Stimulated activated CD8-positive, alpha-beta memory T cell treated with anti-CD3 and anti-CD28 coated beads, Interleukin-7, amount 100 ng/mL, for 4 hours (primary cell): ENCODE measurements at regions not wholly inside any gene's neighbourhood (a gene's known extent, or its start where the extent isn't known, plus 50 kb on each side); places are given as distances from the start of the nearest gene placed in this dataset.
"Not testable (repeated sequence)": the region's sequence is repeated elsewhere in the genome, so short reads cannot be mapped to it uniquely, and the experiment has no call there.

Experiments used
- DNase-seq, 2 donors: peaks; one replicate each; pipeline ENCODE4 v3.0.0-alpha.2; 2020; ENCODE audit warnings: low read depth in 2 of 2

DNA sequence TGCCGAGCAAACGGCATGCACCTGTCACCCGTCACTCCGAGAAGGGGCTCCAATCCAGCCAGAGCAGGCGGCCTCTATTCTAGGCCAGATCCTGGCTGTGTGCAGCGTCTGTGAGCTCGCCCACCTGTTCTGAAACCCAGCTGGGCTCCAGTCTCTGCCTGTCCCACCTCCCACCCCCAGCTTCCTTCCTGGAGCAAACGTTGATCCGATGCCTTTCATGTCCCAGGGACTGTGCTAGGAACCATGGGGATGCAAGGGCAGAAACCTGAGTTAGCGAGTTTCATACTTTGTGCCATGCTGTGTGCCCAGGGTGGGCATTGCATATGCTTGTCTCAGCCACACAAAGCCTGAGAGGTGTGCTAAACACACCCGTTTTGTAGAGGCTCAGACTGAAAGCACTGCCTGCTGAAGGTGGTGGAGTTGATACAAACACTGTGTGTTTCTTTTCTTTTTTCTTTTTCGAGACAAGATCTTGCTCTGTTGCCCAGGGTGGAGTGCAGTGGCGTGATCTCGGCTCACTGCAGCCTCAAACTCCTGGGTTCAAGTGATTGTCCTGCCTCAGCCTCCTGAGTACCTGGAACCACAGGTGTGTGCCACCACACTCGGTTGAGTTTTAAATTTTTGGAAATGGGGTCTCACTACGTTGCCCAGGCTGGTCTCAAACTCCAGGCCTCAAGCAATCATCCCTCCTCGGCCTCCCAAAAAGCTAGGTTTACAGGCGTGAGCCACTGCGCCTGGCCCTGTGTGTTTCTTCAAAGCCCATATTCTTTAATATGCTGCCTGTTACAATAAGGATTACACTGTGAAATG is 84.1 kb upstream of the MED13L start:
- DNase-seq = no peak

DNA sequence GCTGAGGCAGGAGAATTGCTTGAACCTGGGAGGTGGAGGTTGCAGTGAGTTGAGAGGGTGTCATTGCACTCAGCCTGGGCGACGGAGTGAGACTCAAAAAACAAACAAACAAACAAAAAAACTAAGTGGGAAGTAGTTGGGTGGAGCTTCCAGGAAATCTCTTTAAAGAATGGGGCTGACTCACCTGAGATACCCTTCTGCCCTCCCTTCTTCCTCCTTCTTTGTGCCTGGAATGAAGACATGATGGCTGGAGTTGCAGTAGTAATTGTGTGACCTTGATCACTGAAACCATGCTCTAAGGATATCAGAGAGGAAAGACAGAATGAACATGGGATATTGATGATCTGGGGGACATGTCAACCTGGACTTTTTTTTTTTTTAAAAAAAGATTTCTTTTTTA is 87.6 kb upstream of the MED13L start:
- no peak for DNase-seq

DNA sequence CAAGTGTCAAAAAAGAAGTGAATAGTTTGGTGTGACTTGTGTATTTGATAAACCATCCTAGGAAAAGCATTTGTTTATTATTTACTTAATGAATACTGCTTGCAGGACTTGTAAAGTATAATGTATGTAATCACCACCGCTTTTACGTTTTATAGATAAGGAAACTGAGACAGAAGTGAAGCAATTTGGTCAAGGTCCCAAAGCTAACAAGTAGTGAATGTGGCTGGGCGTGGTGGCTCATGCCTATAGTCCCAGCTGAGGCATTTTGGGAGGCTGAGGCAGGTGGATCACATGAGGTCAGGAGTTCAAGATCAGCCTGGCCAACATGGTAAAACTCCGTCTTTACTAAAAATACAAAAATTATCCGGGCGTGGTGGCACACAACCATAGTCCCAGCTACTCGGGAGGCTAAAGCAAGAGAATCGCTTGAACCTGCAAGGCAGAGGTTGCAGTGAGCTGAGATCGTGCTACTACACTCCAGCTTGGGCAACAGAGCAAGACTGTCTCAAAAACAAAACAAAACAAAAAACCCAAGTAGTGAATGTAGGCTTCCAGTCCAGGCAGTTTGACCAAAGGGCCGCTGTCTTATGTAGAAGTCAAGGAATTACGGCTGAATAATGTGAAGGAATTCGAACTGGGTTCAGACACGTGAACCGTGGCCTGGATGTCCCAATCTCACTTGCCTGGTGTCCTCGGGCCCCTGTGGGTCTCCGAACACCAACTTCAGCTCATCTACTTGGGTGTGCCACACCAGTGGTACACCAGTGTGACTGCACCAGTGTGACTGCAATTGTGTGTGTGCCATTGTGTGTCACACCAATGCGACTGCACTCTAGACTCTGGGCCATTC is 88.3 kb upstream of the MED13L start:
- no peak for DNase-seq

DNA sequence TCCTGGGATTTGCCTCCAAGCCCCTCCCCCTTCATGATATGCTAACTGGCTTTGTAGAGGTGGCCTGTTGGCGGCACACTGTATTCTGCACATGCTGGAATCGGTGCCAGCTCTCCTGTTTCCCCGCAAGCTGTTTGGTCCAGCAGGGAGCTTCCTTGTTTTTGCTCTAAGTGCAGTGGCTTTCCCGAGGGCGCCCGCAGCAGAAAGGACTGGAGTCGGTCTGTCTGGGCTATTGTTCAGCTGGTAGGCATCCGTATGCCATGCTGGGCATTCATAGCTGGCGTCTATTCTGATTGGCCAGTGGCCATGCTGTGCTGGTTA is 88.9 kb upstream of the MED13L start:
- DNase-seq = no peak

DNA sequence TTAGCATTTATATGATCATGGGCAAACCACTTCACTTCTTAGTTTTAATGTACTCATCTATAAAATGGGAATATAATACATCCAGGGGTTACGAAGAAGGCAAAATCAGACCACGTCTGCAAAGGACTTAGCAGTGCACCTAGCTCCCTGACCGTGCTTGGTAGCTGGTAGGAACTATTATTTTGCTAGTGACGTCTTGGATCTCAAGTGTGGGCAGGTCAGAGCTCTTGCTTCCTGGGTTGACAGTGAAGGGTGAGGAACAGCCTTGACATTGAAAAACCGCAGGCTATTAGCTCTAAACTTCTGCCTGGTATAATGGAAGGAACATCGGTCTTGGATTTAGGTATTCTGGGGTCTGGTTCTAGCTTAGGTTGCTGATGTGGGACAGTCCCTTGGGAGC is 89.3 kb upstream of the MED13L start:
- no peak for DNase-seq

DNA sequence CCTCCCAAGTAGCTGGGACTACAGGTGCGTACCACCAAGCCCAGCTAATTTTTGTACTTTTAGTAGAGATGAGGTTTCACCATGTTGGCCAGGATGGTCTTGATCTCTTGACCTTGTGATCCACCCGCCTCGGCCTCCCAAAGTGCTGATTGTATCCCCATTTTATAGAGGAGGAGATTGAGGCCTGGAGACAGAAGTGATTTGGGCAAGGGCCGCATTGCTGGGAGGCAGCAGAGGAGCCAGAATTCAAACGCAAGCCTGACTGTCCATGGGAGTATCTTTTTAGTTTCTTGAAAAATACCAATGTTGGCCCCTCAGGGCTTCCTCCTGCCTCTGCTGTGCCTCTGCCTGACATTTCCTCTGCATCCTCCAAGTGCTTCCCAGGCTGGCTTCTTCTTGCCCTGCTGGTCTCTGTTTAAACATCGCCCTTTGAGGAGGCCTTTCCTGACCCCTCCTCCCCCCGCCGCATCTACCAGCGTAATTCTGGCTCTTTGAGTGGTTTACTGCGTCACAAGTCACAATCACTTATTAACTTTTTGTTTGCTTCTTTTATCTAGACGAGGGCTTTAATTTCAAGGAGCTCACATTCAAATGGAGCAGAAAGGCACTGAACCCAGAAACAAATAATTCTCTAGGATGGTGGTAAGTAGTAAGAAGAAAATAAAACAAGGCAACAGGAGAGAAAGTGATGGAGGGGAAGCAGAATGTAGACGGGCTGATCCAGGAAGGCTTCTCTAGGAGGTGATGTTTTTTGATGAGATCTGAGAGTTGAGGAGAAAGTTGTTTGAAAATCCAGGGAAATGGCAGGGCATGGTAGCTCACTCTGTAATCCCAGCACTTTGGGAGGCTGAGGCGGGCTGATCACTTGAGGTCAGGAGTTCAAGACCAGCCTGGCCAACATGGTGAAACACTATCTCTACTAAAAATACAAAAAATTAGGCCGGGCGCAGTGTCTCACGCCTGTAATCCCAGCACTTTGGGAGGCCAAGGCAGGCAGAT is 91.0 kb upstream of the MED13L start:
- DNase-seq = no peak

DNA sequence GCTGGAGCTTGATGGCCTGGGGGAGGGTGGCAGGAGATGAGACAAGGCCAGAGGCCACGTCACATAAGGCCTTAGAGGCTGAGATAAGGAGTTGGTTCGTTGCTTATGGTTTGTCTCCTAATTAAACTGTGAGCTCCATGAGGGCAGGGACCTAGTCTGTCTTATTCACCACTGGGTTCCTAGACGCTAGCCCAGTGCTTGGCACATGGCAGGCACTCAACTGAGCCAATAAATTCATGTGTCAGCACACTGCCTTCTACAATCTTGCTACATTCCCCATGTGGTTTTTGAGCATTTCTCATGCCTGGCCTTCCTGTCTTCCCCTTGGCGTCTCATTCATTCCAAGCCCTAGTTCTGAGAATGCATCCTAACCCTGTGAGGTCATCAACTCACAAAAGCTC is 92.5 kb upstream of the MED13L start:
- no peak for DNase-seq

DNA sequence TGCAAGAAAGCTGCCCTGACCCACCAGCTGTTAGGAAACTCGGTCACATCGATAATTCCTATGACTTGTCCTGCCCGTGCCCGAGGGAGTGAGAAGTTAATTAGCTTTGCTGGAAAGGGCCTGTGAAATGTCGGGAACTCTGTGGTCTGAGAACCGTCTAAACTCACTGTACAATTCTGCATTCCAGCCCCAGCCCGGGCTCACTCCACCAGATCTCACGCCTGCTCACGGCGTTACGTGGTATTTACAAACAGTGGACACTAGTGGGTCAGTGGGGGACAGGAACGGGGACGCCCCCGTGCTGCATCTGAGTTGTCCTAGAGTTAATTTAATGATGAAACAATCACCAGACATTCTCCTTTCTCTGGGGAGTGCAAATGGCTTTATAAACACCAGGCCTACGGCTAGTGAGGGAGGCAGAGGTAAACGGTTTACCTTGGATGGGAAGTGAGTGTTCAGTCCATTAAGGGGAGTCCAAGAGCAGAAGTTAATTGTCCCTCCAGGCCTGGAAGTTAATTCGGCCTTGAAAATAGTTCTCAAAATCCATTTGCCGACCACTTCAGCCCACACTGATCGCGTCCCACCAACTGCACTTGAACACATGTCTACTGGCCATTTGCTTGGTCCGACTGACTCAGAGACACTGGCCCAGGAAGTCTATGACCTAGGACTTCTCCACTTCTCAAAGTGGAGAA is 93.5 kb upstream of the MED13L start:
- no peak for DNase-seq

DNA sequence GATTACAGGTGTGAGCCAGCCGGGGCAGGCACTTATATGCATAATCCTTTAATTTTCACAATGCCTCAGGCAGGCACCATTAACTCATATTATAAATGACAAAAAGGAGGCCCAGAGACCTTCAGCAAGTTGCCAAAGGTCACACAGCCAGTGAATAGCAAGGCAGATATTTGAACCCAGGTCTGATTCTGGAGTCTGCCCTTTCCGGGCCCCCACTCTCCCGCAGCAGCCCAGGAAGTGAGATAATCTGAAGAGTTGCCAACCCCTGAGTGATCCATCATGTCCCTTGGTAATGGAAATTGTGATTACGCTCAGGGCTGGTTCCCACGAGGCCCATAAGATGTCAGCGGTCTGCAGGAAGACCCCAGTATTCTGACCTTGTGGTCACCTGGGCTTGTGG is 95.3 kb upstream of the MED13L start:
- DNase-seq = no peak

DNA sequence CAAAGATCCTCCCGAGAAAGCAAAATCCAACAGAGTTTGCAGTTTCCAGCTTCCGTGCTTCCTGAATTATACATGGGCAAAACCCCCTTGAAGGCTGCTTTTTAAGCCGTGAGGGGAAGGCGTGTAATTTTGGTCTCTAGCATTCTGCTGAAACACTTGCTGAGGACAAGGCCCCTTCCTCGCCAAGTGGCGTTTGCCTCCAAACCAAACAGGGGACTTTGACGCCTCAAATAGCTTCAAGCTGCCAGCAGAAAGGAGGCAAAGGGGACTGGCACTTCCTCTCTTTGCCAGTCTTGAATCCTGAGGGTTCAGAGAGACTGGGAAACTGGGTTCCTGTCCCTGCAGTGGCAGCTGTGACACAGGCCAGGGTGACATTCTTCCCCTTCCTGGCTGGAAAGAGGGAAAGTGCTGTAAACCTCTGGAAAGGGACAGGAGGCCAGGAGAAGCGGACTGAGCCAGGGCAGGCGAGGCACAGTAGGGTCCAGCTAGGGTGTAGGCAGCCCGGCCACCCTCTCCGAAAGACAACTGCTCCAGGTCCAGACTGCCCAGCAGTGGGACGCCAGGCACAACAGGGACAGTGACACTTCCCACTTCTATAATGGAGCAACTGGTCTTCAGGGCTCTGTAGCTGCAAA is 96.2 kb upstream of the MED13L start:
- DNase-seq = no peak

DNA sequence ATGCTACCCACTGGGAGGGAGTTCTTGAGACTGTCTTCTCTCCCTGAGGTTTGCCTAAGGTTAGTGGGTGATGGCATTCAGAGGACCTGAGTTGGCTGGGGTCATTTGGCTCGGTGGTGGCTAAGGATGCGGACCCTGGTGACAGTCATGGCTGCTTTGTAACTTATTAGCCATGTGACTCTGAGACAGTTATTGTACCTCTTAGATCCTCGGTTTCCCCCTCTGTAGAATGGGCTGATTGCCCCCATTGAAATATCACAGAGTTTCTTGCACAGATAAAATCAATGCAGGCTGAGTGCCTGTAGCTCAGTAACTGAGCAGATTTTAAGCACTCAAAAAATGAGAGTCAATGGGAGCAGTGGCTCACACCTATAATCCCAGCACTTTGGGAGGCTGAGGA is 96.7 kb upstream of the MED13L start:
- DNase-seq = no peak

DNA sequence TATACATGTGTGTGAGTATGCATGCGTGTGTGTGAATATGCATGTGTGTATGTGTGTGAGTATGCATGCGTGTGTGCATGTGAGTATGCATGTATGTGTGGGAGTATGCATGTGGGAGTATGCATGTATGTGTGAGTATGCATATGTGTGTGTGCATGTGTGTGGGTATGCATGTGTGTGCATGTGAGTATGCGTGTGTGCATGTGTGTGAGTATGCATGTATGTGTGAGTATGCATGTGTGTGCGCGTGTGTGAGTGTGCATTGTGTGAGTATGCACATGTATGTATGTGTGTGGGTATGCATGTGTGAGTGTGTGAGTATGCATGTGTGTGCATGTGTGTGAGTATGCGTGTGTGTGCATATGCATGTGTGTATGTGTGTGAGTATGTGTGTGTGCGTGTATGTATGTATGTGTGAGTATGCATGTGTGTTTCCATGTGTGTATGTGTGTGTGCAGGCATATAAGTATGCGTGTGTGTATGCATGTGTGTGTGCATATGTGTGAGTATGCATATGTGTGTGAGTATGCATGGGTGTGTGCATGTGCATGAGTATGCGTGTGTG is 97.9 kb upstream of the MED13L start:
- no peak for DNase-seq

DNA sequence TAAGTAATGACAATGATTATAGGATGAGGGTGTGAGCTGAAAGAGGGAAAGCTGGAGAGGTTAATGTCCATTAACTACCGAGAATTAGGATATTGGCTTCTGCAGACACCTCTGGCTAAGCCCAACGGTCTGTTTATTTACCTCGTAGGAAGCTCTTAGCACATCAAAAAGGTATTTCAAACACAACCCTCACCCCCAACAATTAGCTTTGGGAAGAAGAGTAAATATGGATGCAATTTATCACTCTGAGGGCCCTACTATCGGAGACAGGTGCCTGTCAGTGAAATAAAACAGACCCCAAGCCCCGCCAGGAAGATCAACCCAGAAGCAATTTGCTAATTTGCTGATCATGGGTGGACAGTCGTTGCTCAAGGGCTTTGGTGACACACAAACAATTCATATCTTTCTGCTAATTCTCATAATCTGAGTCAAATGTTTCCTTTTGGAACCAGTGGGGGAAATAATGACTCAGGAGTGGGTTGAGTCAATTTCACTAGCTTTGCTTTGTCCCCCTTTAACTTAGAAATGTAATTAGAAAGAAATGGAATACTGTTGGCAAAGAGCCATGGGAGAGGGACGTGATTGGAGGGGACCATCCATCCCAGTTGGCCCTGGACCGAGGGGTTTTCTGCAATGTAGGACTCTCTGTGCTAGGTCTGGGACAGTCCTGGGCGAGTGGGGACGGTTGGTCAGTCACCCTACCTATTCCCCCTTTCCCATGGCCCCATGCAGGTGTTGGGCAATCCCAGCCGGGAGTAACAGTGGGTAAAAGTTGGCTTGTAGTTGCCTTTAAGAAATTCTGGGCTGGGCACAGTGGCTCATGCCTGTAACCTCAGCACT is 99.1 kb upstream of the MED13L start:
- no peak for DNase-seq

DNA sequence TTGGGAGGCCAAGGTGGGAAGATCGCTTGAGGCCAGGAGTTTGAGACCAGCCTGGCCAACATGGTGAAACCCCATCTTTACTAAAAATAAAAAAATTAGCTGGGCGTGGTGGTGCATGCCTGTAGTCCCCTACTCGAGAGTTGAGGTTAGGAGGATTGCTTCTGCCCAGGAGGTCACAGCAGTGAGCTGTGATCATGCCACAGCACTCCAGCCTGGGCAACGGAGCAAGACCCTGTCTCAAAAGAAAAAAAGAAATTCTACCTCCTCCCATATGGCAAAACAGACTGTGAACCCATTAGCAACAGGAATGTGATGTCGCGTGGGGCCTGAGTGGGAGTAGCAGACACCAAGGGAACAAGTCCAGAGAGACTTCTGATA is 99.7 kb upstream of the MED13L start:
- DNase-seq = not testable (repeated sequence)

DNA sequence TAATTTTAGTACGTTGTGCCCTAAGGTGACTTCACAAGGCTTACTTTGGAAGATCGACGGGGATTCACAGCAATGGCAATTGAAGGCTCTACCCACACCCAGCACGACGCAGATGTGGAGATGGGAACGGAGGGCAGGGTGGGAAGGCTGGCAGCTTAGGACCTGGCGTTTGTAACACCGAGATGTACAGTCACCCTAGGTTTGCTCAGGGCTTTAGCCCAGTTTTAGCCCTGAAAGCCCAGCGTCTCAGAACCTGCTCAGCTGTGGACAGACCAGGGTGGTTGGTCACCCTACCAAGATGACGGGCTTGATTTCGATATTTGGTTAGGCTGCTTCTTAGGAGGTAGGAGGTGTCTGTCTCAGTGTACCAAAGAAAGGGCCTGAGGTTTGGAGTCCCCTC is 100.5 kb upstream of the MED13L start:
- no peak for DNase-seq

DNA sequence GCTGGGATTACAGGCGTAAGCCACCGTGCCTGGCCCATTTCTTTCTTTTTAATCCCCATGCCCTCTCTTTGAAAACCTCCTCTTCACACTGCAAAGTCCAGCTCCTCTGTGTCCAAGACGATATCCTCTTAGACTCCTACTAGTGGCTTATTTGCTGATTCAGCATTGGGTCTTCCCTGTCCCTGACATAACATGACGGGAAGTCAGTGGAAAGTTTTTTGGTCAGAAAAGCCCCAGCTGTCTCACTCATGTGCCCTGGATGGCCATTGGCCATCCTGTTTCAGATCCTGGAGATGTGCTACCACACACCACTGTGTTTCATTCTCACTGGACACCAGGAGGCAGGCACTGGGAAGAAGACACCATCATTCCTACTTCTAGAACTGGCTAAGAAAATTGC is 102.6 kb upstream of the MED13L start:
- DNase-seq = no peak

DNA sequence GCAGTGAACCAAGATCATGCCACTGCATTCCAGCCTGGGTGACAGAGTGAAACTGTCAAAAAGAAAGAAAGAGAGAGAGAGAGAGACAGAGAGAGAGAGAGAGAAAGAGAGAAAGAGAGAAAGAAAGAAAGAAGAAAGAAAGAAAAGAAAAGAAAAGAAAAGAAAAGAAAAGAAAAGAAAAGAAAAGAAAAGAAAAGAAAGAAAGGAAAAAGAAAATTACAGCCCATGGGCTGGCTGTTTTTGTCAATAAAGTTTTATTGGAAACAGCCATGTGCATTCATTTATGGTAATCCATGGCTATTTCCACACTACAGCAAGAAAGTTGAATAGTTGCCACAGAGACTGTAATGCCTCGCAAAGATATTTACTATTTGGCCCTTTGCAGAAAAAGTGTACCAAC is 103.2 kb upstream of the MED13L start:
- not testable (repeated sequence) for DNase-seq

DNA sequence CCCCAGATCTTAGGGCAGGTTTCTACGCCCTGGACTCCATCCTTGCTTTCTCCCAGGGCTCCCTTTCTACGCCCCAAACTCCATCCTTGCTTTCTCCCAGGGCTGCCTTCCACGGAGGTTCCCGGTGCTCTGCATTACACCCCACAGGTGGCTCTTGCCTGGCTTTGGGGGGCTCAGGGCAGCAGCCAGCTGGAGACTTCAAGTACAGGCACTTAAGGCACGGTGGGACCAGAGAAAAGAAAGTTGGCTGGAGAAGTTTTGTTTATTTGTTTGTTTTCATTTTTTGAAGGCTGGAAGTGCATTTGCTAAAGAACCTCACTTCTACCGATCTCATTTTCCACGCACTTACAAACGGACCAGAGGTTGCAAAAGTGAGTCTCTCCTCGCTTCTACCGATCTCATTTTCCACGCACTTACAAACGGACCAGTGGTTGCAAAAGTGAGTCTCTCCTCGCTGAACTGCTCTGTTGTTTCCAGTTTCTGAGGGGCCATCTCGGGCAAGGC is 103.8 kb upstream of the MED13L start:
- DNase-seq = no peak
